DOHH2 (cell line): ENCODE measurements at regions not wholly inside any gene's neighbourhood (a gene's known extent, or its start where the extent isn't known, plus 50 kb on each side); places are given as distances from the start of the nearest gene placed in this dataset.

ENCODE experiments used
- H3F3A ChIP-seq: fragments of 200-600 bp; sonication (generic), shearing (Covaris generic); 2 replicates; pipeline ENCODE4 v1.6.0; 2016; ENCODE audit warnings: antibody characterized with exemption, mild to moderate bottlenecking; ENCODE audit not compliant: control insufficient read depth, insufficient read depth
- H3K27ac ChIP-seq: fragments of 200-600 bp; sonication (generic); 2 replicates; pipeline ENCODE4 v1.5.1; 2014; ENCODE audit warnings: low read depth, mild to moderate bottlenecking, low read length, moderate library complexity
- H3K27me3 ChIP-seq: fragments of 200-600 bp; sonication (generic); 2 replicates; pipeline ENCODE4 v1.6.1; 2014; ENCODE audit warnings: mild to moderate bottlenecking, low read length, mixed read lengths; ENCODE audit not compliant: control insufficient read depth
- H3K36me3 ChIP-seq: fragments of 200-600 bp; sonication (generic); 2 replicates; pipeline ENCODE4 v1.6.1; 2014; ENCODE audit warnings: mild to moderate bottlenecking, low read length, moderate library complexity, mixed read lengths; ENCODE audit not compliant: control insufficient read depth
- H3K4me1 ChIP-seq: fragments of 200-600 bp; sonication (generic); 2 replicates; pipeline ENCODE4 v1.6.1; 2014; ENCODE audit warnings: mild to moderate bottlenecking, low read length, mixed read lengths; ENCODE audit not compliant: control insufficient read depth
- H3K4me2 ChIP-seq: fragments of 200-600 bp; sonication (generic); 2 replicates; pipeline ENCODE4 v1.6.0; 2014; ENCODE audit warnings: mild to moderate bottlenecking, low read length, moderate library complexity
- H3K4me3 ChIP-seq: fragments of 200-600 bp; sonication (generic); 2 replicates; pipeline ENCODE4 v1.5.1; 2014; ENCODE audit warnings: mild to moderate bottlenecking, low read length, mixed read lengths
- H3K79me2 ChIP-seq: fragments of 200-600 bp; sonication (generic); 2 replicates; pipeline ENCODE4 v1.6.1; 2014; ENCODE audit warnings: mild to moderate bottlenecking, low read length, mixed read lengths; ENCODE audit not compliant: control insufficient read depth
- H3K9me2 ChIP-seq: fragments of 200-600 bp; sonication (generic); replicated peaks from 2 replicates; pipeline ENCODE4 v1.6.1; 2014; ENCODE audit warnings: mild to moderate bottlenecking, low read length, mixed read lengths; ENCODE audit not compliant: control insufficient read depth
- H3K9me3 ChIP-seq: fragments of 200-600 bp; sonication (generic); 2 replicates; pipeline ENCODE4 v1.6.1; 2014; ENCODE audit warnings: antibody characterized with exemption, low read length, mixed read lengths; ENCODE audit not compliant: control insufficient read depth, insufficient read depth
- H4K20me1 ChIP-seq: fragments of 200-600 bp; sonication (generic); 2 replicates; pipeline ENCODE4 v1.6.0; 2014; ENCODE audit warnings: low read depth, mild to moderate bottlenecking, antibody characterized with exemption, low read length, moderate library complexity; ENCODE audit not compliant: control insufficient read depth, insufficient read depth
- CTCF ChIP-seq: fragments of 200-600 bp; sonication (generic); IDR thresholded peaks from one replicate; pipeline ENCODE4 v1.5.1; 2014; ENCODE audit warnings: antibody characterized with exemption, mild to moderate bottlenecking, low read depth, low read length; ENCODE audit not compliant: poor library complexity, severe bottlenecking
- EZH2phosphoT487 ChIP-seq: fragments of 200-600 bp; sonication (generic); IDR thresholded peaks from 2 replicates; pipeline ENCODE4 v1.6.1; 2017; ENCODE audit warnings: borderline replicate concordance, mild to moderate bottlenecking, antibody characterized with exemption, low read length, moderate library complexity, mixed read lengths

GRCh38 chr4:155445306-155445705 is 68.5 kb upstream of the MAP9 start:
- H3K9me2 ChIP-seq: no peaks in the 10 kb centered on the region
- no peaks in the 10 kb centered on the region for H3F3A ChIP-seq
- H4K20me1 ChIP-seq: no peaks in the 10 kb centered on the region
- TF ChIP-seq EZH2phosphoT487 (no peak), CTCF (no peak)
- no peaks in the 10 kb centered on the region for H3K27me3 ChIP-seq
- no peaks in the 10 kb centered on the region for H3K36me3 ChIP-seq
- no peaks in the 10 kb centered on the region for H3K79me2 ChIP-seq
- H3K27ac ChIP-seq: no peak overlapping the region
- no peak overlapping the region for H3K4me2 ChIP-seq
- no peak overlapping the region for H3K4me3 ChIP-seq
- H3K4me1 ChIP-seq: no peaks in the 10 kb centered on the region
- H3K9me3 ChIP-seq: no peaks in the 10 kb centered on the region

- Histone ChIP-seq H3K9me2 (no peaks in the 10 kb centered on the region), H3F3A (no peaks in the 10 kb centered on the region), H3K27me3 (no peaks in the 10 kb centered on the region), H3K36me3 (no peaks in the 10 kb centered on the region), H3K4me1 (no peaks in the 10 kb centered on the region), H3K27ac (no peak overlapping the region), H3K4me2 (no peak overlapping the region), H4K20me1 (no peaks in the 10 kb centered on the region), H3K9me3 (no peaks in the 10 kb centered on the region), H3K4me3 (no peak overlapping the region), H3K79me2 (no peaks in the 10 kb centered on the region)
- TF ChIP-seq CTCF: no peak
- TF ChIP-seq EZH2phosphoT487: no peak
These were observed 68.0 kb upstream of the MAP9 start for GRCh38 chr4:155444721-155445120.

- no peaks in the 10 kb centered on the region for H3F3A ChIP-seq
- H3K27ac ChIP-seq: no peak overlapping the region
- TF ChIP-seq CTCF (peak; percentile 87), EZH2phosphoT487 (no peak)
- no peak overlapping the region for H3K4me3 ChIP-seq
- H3K79me2 ChIP-seq: no peaks in the 10 kb centered on the region
- H4K20me1 ChIP-seq: no peaks in the 10 kb centered on the region
- no peaks in the 10 kb centered on the region for H3K9me3 ChIP-seq
- no peaks in the 10 kb centered on the region for H3K27me3 ChIP-seq
- no peaks in the 10 kb centered on the region for H3K4me1 ChIP-seq
- H3K9me2 ChIP-seq: no peaks in the 10 kb centered on the region
- H3K4me2 ChIP-seq: no peak overlapping the region
- no peaks in the 10 kb centered on the region for H3K36me3 ChIP-seq
These were observed 65.7 kb upstream of the MAP9 start for GRCh38 chr4:155442267-155443105.
